GM13976 (cell line): ENCODE measurements at regions not wholly inside any gene's neighbourhood (a gene's known extent, or its start where the extent isn't known, plus 50 kb on each side); places are given as distances from the start of the nearest gene placed in this dataset.

Experiments
- DNase-seq: peaks from one replicate; pipeline ENCODE4 v3.0.0; 2012; ENCODE audit warnings: low spot score
- CTCF ChIP-seq: IDR thresholded peaks from 2 replicates; pipeline ENCODE4 v1.5.1; 2012; ENCODE audit warnings: borderline replicate concordance, mild to moderate bottlenecking; ENCODE audit not compliant: insufficient read depth; ENCODE audit errors: extremely low read depth, missing control alignments, control extremely low read depth
- in situ Hi-C: fragments of 300-500 bp; cut with MboI; formaldehyde crosslinking; loops from one replicate; pipeline ENCODE4 v1.12.0; 2022; ENCODE audit warnings: low sequenced_read_pairs, mixed read lengths, inconsistent platforms; ENCODE audit not compliant: unreplicated experiment

DNA sequence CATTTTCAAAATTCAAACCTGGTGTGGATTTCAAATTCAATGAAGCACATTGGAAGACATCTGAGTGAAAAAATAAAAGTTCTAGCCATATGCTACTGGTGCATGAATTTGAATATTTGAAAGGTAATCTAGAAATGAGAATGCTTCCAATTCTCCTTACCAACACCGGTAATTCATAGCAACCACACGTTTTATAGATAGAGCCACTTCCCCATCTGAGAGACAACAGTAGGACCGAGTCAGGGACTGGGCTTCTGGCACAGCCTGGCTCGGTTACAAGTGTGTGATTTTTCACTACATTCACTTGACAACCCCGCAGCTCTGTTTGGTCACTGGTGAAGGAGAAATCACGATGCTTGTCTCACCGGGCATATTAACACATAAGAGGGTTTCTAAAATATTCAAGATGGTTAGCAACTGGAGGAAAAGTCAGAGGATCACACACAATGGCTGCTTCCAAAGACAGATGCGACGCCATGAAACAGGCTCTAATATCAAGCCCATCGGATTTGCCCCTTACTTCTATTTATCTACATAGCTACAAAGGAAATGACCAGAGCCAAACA, 86.5 kb upstream of the FOXN3 start:
- TF ChIP-seq CTCF, result no peak
- peak; percentile 47 for DNase-seq
- in situ Hi-C loops, result no loop called here

GRCh38 chr14:89502966-89503365, 85.9 kb upstream of the FOXN3 start:
- no peak for DNase-seq
- TF ChIP-seq CTCF, result no peak

GRCh38 chr14:89501381-89501780, 84.3 kb upstream of the FOXN3 start:
- no peak for TF ChIP-seq CTCF
- in situ Hi-C loops, result no loop called here

More at GRCh38 chr14:89502966-89503365, 85.9 kb upstream of the FOXN3 start:
- in situ Hi-C loops, result no loop called here

GRCh38 chr14:89500303-89500702, 83.3 kb upstream of the FOXN3 start:
- DNase-seq, result no peak
- no peak for TF ChIP-seq CTCF
- in situ Hi-C loops, result no loop called here

More at GRCh38 chr14:89501381-89501780, 84.3 kb upstream of the FOXN3 start:
- DNase-seq, result no peak

DNA sequence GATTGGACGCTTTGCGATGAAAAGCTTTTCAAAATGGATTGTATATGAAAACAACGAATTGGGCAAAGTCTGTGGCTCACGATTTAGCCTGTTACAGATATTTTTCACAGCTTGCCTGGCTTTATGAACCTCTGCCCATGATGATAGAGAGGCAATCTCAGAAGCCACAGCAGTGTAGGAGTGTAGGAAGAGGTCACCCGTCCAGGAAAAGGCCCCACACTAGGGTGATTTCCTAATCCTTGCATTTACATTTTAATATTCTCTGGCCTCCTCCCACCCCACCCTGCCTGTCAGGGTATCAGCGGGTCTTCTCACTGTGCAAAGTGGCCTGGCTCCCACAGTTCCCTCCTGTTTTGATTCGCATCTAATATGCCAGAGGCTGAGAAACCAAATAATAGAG, 81.8 kb upstream of the FOXN3 start:
- DNase-seq, result no peak
- in situ Hi-C loops, result no loop called here
- no peak for TF ChIP-seq CTCF

DNA sequence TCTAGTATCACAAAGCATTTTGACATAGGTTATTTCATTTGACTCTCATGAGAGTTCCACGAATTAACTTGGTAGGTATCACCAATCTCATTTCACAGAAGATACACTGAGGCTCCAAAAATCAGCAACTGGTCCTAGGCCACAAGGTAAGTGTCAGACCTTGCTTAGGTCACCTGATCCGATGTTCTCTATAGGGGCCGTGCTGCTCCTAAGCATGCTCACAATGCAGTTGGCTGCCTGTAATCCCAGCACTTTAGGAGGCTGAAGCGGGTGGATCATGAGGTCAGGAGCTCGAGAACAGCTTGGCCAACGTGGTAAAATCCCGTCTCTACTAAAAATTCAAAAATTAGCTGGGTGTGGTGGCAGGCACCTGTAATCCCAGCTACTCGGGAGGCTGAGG, 78.7 kb upstream of the FOXN3 start:
- no peak for TF ChIP-seq CTCF
- DNase-seq, result no peak
- in situ Hi-C loops, result no loop called here
